GM19455 (cell line): ENCODE measurements at regions not wholly inside any gene's neighbourhood (a gene's known extent, or its start where the extent isn't known, plus 50 kb on each side); places are given as distances from the start of the nearest gene placed in this dataset.

Experiments
- ATAC-seq: cut with Tn5 transposase; IDR thresholded peaks from one replicate; pipeline ENCODE4 v1.9.1; 2021; ENCODE audit not compliant: unreplicated experiment

DNA sequence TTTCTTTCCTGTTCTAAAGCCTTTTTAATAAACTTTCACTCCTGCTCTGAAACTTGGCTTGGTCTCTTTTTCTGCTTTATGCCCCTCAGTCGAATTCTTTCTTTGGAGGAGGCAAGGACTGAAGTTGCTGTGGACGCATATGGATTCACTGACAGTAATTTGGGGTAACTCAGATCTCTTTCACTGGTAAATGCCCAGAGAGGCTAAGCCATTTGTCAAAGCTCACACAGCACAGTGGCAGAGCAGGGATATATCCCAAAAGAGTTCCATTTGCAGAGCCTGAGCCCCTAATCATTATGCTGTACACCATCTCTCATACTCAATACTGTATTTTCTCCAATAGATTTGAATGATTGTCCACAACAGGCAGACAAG is 72.3 kb upstream of the GALNT15 start:
- no peak for ATAC-seq

GRCh38 chr3:16102905-16103364 is 71.5 kb upstream of the GALNT15 start:
- no peak for ATAC-seq

GRCh38 chr3:16103472-16103871 is 71.0 kb upstream of the GALNT15 start:
- ATAC-seq = no peak

GRCh38 chr3:16104156-16104555 is 70.3 kb upstream of the GALNT15 start:
- no peak for ATAC-seq

DNA sequence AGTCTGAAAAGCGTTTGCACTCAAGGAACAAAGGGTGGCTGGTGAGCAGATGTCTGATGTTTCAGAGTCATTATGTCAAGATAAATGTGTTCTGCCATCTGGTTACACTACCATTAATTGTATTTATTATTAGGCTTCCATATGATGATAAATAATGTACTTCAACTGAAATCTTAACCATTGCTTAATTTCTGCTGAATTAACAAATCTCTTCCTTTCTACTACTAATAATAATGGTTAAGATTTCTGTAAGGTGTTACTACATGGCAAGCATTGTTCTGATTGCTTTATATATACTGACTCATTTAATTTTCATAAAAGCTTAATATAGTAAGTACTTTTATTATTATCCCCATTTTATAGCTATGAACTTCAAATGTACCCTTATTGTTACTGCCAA is 68.4 kb upstream of the GALNT15 start:
- no peak for ATAC-seq

DNA sequence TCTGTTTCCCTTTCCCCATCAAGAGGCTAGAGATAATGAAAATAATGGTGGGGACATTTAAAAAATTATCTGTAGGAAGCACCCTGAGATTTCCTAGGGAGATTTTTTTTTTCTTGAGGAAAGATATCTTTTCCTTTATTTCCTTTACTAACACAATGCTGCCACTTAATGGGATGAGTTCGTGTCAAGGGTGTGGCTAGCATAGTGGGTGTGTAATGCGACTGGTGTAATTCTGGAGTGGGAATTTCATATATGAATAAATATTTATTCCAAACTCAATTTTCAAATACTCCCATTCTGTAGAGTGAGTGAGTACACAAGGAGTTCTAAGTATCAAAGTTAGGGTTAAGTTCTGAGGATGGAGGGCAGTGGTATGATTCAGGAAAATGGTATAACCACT is 66.1 kb upstream of the GALNT15 start:
- no peak for ATAC-seq

DNA sequence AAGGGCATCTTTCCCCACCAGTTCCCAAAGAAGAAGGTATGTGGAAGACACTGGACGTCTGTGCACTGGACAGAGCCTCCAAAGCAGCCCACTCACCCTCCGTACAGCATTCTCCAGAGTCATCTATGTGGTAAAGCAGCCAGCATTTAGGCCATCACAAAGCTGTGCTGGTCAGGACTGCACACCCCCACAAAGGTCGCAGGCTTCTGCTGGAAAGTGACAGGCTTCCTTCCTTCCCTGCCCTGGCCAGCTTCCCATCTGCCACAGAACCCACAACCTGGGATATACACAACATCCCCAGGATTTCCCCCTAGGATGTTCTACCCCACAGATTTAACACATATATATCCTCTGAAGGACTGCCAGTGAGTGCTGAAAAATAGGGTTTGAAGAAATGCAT is 64.6 kb upstream of the GALNT15 start:
- no peak for ATAC-seq

DNA sequence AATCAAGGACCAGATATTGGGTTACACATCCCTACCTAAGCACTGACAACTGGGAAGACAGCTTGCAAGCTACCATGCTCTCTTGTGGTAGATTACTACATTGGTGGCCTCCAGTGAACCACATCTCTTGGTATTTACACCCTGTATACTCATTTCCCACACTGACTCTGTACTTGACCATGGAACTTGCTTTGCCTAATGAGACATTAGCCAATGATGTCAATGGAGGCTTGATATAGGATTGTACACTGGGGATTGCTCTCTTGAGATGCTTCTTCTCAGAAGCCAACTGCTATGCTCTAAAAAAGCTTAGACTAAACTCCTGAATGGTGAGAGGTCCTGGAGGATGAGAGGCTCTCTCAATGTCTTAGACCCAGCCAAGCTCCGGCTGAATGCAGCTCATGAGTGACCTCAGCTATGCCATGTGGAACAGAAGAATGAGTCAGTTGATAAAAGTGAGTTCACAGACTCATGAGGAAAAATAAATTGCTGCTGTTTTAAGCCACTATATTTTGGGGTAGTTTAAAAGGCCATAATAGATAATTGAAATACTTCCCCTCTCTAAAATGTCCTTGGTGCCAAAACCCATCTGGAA is 61.5 kb upstream of the GALNT15 start:
- no peak for ATAC-seq

GRCh38 chr3:16113704-16114103 is 60.8 kb upstream of the GALNT15 start:
- ATAC-seq = no peak

DNA sequence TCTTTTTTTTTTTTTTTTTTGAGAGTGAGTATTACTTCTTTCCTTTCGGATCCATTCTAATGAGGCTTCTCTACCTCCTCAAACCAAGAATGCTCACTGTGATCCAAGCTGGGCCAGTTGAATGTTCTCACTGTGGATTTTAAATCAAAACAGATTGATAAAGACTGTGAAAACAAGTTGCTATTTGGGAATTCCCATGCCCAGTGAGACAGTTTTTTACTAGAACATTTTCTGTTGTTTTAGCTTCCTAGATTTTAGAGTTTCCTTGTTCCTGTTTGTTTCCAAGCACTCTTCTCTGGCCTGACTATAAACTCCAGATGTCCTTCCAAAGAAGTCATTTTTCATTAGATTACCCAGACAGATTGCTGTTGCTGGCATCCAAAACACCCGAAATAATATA is 60.1 kb upstream of the GALNT15 start:
- no peak for ATAC-seq

- no peak for ATAC-seq
These were observed 59.5 kb upstream of the GALNT15 start for GRCh38 chr3:16114930-16115329.

DNA sequence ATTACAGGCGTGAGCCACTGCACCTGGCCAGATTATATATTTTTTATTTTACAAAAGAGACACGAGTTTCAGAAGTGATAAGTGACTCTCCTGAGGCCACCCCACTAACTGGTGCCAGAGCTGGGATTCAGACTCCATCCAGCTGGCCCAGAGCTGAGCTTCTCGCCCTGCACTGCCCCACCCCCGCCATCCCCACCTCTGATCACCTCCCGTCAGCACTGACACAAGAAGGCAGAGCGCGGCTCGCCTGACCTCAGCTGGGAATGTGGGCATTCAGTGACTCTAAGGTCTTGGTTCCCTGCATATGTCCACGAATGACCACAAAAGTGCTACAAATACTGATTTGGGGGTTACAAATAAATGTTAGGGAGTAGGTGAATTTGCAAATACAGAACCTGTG is 56.1 kb upstream of the GALNT15 start:
- no peak for ATAC-seq

- no peak for ATAC-seq
These were observed 54.6 kb upstream of the GALNT15 start for GRCh38 chr3:16119887-16120286.

DNA sequence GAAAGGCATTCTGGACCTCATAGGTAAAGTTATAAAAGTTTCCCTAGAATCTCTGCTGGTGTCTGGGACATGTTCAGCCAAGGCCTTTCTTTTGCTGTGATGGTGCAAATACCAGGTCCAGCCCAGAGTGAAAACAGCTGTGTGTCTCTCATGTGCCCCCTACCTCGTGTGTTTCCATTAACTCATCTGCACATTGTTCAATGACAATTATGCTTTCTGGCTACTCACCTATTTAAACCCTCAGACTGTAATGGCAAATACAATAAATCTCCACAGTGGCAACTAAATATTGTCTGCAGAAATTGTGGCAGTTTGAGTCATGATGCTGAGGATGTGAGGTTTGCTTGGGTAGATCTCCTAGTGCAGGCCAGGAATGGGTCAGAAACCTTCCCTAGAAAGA is 53.1 kb upstream of the GALNT15 start:
- ATAC-seq = no peak

GRCh38 chr3:16122155-16122554 is 52.3 kb upstream of the GALNT15 start:
- ATAC-seq = no peak

- ATAC-seq = no peak
These were observed 51.8 kb upstream of the GALNT15 start for GRCh38 chr3:16122661-16123060.

DNA sequence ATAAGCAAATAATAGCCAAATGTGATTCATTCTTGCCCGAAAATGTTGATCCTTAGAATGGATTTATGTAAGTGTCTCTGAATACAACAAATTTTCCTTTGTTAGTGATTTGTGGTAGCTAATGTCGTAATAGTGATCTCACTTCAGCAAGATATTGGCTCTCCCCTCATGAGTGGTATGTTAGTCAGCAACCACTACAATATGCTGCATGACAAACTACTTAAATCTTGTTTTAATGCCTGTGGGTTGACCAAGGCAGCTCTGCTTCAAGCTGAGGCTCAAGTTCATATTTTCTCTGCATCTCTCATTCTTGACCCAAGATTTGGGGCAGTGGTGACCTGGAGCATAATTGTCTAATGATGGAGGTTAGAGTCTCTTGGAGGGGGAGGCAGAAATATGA is 49.8 kb upstream of the GALNT15 start:
- no peak for ATAC-seq
